GM19035 (cell line): ENCODE measurements at regions not wholly inside any gene's neighbourhood (a gene's known extent, or its start where the extent isn't known, plus 50 kb on each side); places are given as distances from the start of the nearest gene placed in this dataset.
"Not testable (repeated sequence)": the region's sequence is repeated elsewhere in the genome, so short reads cannot be mapped to it uniquely, and the experiment has no call there.

ENCODE experiments used
- ATAC-seq: cut with Tn5 transposase; IDR thresholded peaks from one replicate; pipeline ENCODE4 v1.9.1; 2021; ENCODE audit not compliant: unreplicated experiment

GRCh38 chr5:23718564-23718963 lies 211.2 kb downstream of the PRDM9 start:
- no peak for ATAC-seq

GRCh38 chr5:23721336-23721735 lies 213.9 kb downstream of the PRDM9 start:
- no peak for ATAC-seq

GRCh38 chr5:23727271-23727670 lies 219.9 kb downstream of the PRDM9 start:
- no peak for ATAC-seq

GRCh38 chr5:23730023-23730422 lies 222.6 kb downstream of the PRDM9 start:
- no peak for ATAC-seq

GRCh38 chr5:23740029-23740428 lies 232.6 kb downstream of the PRDM9 start:
- ATAC-seq, result no peak

GRCh38 chr5:23742701-23743100 lies 235.3 kb downstream of the PRDM9 start:
- no peak for ATAC-seq

GRCh38 chr5:23755906-23756305 lies 248.5 kb downstream of the PRDM9 start:
- no peak for ATAC-seq

GRCh38 chr5:23756779-23757178 lies 249.4 kb downstream of the PRDM9 start:
- ATAC-seq, result no peak

GRCh38 chr5:23763170-23763569 lies 255.8 kb downstream of the PRDM9 start:
- no peak for ATAC-seq

GRCh38 chr5:23776684-23777083 lies 269.3 kb downstream of the PRDM9 start:
- ATAC-seq, result no peak

GRCh38 chr5:23800307-23800706 lies 292.9 kb downstream of the PRDM9 start:
- ATAC-seq, result not testable (repeated sequence)

GRCh38 chr5:23820765-23821471 lies 313.5 kb downstream of the PRDM9 start:
- ATAC-seq, result no peak

GRCh38 chr5:23823521-23823920 lies 316.1 kb downstream of the PRDM9 start:
- ATAC-seq, result no peak

GRCh38 chr5:23825196-23825595 lies 317.8 kb downstream of the PRDM9 start:
- ATAC-seq, result no peak

- no peak for ATAC-seq
These were observed 332.7 kb downstream of the PRDM9 start for GRCh38 chr5:23840083-23840482.

GRCh38 chr5:23864786-23865185 lies 357.4 kb downstream of the PRDM9 start:
- ATAC-seq, result no peak

GRCh38 chr5:23877847-23878246 lies 370.4 kb downstream of the PRDM9 start:
- no peak for ATAC-seq

GRCh38 chr5:23884405-23885031 lies 377.1 kb downstream of the PRDM9 start:
- no peak for ATAC-seq

GRCh38 chr5:23893561-23893960 lies 386.2 kb downstream of the PRDM9 start:
- ATAC-seq, result no peak

GRCh38 chr5:23895614-23896013 lies 388.2 kb downstream of the PRDM9 start:
- ATAC-seq, result no peak

GRCh38 chr5:23930985-23931384 lies 423.6 kb downstream of the PRDM9 start:
- ATAC-seq, result no peak

GRCh38 chr5:23951261-23951928 lies 444.0 kb downstream of the PRDM9 start:
- peak; percentile 74 for ATAC-seq
